HepG2 (cell line): ENCODE measurements at regions not wholly inside any gene's neighbourhood (a gene's known extent, or its start where the extent isn't known, plus 50 kb on each side); places are given as distances from the start of the nearest gene placed in this dataset.

Experiments
- ATAC-seq: fragments of 200-7000 bp; cut with Tn5 transposase; 3 replicates; pipeline ENCODE4 v1.9.1; 2020; ENCODE audit warnings: mild to moderate bottlenecking, moderate library complexity
- BruUV-seq: library from RNA; stranded (reverse); fragments of 400-500 nt; replicated peaks from 2 replicates; lab custom pipeline; 2021; lab: Mats Ljungman, UMichigan
- CTCF ChIA-PET: fragments of 300-600 bp; formaldehyde crosslinking; extraction: SDS; loops from one replicate; lab custom pipeline; 2021; ENCODE audit warnings: low total read pairs, inconsistent platforms, low intra/inter-chr PET ratio; lab: Yijun Ruan, JAX
- POLR2A ChIA-PET: fragments of 350-600 bp; sonication (Branson Sonifier 250); formaldehyde crosslinking; loops from one replicate; lab custom pipeline; 2020; ENCODE audit warnings: antibody characterized with exemption, inconsistent platforms; lab: Yijun Ruan, JAX
- DNase-seq: peaks from one replicate; pipeline ENCODE4 v3.0.0-alpha.2; 2015; ENCODE audit warnings: low spot score
- FAIRE-seq: peaks from 3 replicates; lab custom pipeline; 2011; peaks lifted over from hg19 to GRCh38; lab: Jason Lieb, UNC
- H2AFZ ChIP-seq: one replicate; pipeline ENCODE4 v1.6.1; 2011; ENCODE audit warnings: low read length, inconsistent platforms
- H3K27ac ChIP-seq: fragments of 300-600 bp; 3 replicates; pipeline ENCODE4 v1.8.0; 2011; ENCODE audit warnings: mixed run types, mild to moderate bottlenecking, mixed read lengths, low read length, inconsistent platforms; ENCODE audit not compliant: insufficient read depth; ENCODE audit errors: extremely low read length
- H3K27me3 ChIP-seq, 2 experiments: fragments of 200-600 bp in 1 of 2; 2 replicates in 1 of 2; 3 replicates in 1 of 2; pipeline versions ENCODE4 v1.6.0 to v1.8.0; 2011; ENCODE audit warnings: low read length in 2 of 2, mild to moderate bottlenecking in 2 of 2, moderate library complexity in 2 of 2, inconsistent platforms in 1 of 2; ENCODE audit not compliant: insufficient read depth in 2 of 2, control insufficient read depth in 1 of 2
- H3K36me3 ChIP-seq, 2 experiments: fragments of 200-600 bp in 1 of 2; replicated peaks in 1 of 2; 2 replicates in 1 of 2; 3 replicates in 1 of 2; pipeline versions ENCODE4 v1.5.1 to v1.8.0; 2011; ENCODE audit warnings: low read length in 2 of 2, inconsistent platforms in 1 of 2; ENCODE audit not compliant: insufficient read depth in 2 of 2, control insufficient read depth in 1 of 2
- H3K4me1 ChIP-seq: 2 replicates; pipeline ENCODE4 v1.5.1; 2012; ENCODE audit warnings: low read length, inconsistent platforms; ENCODE audit not compliant: insufficient read depth
- H3K4me2 ChIP-seq: 2 replicates; pipeline ENCODE4 v1.6.0; 2011; ENCODE audit warnings: low read depth, low read length, inconsistent platforms
- H3K4me3 ChIP-seq, 3 experiments: fragments of 200-600 bp in 1 of 3; sonication (generic), shearing (Covaris generic) in 1 of 3; replicated peaks in 1 of 3; 2 replicates each; pipeline ENCODE4 v1.5.1; 2011 to 2016; ENCODE audit warnings: low read length in 3 of 3, inconsistent platforms in 2 of 3, low read depth in 2 of 3, mild to moderate bottlenecking in 2 of 3, control low read depth in 1 of 3, mixed read lengths in 1 of 3; ENCODE audit not compliant: insufficient read depth in 1 of 3
- H3K79me2 ChIP-seq: one replicate; pipeline ENCODE4 v1.6.1; 2011; ENCODE audit warnings: low read length, inconsistent platforms; ENCODE audit not compliant: insufficient read depth
- H3K9ac ChIP-seq: 2 replicates; pipeline ENCODE4 v1.6.0; 2011; ENCODE audit warnings: mild to moderate bottlenecking, low read depth, low read length, inconsistent platforms; ENCODE audit not compliant: insufficient read depth
- H3K9me3 ChIP-seq: 2 replicates; pipeline ENCODE4 v1.5.1; 2012; ENCODE audit warnings: mild to moderate bottlenecking, low read length
- H4K20me1 ChIP-seq: 2 replicates; pipeline ENCODE4 v1.6.0; 2011; ENCODE audit warnings: inconsistent platforms, mild to moderate bottlenecking, low read length, moderate library complexity; ENCODE audit not compliant: insufficient read depth
- ISX ChIP-seq: sonication (generic); formaldehyde crosslinking; conservative IDR thresholded peaks from 2 replicates; pipeline ENCODE4 v1.5.0; 2020; ENCODE audit warnings: missing genetic modification reagents
- RAD21 ChIP-seq: fragments of 450-650 bp; formaldehyde crosslinking; IDR thresholded peaks from 2 replicates; pipeline ENCODE4 v1.5.0; 2020; ENCODE audit warnings: mild to moderate bottlenecking
- ZNF253 ChIP-seq: sonication (generic); formaldehyde crosslinking; IDR thresholded peaks from 2 replicates; pipeline ENCODE4 v1.8.0; 2022; ENCODE audit warnings: mild to moderate bottlenecking, missing genetic modification reagents, borderline replicate concordance
- WGBS: methylation state at CpG from one replicate; pipeline ENCODE4 v1.1.6; 2017; ENCODE audit warnings: low lambda C conversion rate; 5-methylcytosine and 5-hydroxymethylcytosine counted together
- in situ Hi-C: cut with HindIII; loops from 2 replicates; pipeline ENCODE4 v1.10.0; 2017; ENCODE audit warnings: low pct_unique_long_range_greater_than_20kb; ENCODE audit not compliant: extremely low pct_ligation_motif_present
- intact Hi-C: fragments of 100-400 bp; cut with micrococcal nuclease; formaldehyde crosslinking; loops from one replicate; pipeline ENCODE4 v1.10.0; 2022; ENCODE audit not compliant: unreplicated experiment
- TF ChIP-seq, protein P1 (sequence below): IDR thresholded peaks from 2 replicates; pipeline ENCODE4 v1.6.1; 2016; ENCODE audit warnings: low read depth
- TF ChIP-seq, protein P2 (sequence below): sonication (generic); formaldehyde crosslinking; IDR thresholded peaks from 2 replicates; pipeline ENCODE4; 2020; ENCODE audit warnings: missing genetic modification reagents, mild to moderate bottlenecking, borderline replicate concordance
- TF ChIP-seq, protein P3 (sequence below): IDR thresholded peaks from 2 replicates; pipeline ENCODE4 v1.6.1; 2016; ENCODE audit warnings: missing compliant biosample characterization, missing genetic modification reagents, borderline replicate concordance

DNA sequence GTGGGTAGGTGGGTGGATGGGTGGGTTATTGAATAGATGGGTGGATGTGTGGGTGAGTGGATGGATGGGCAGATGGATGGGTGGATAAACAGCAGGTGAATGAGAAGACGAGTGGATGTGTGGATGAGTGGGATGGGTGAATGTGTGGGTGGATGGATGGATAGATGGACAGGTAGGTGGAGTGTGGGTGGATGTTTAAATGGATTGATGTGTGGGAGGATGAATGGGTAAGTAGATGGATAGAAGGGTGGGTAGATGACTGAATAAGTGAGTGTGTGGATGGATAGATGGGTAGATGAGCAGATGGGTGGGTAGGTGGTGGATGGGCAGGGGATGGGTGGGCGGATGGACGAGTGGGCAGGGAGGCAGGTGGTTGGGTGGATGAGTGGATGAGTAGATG lies 397.6 kb upstream of the IRX4 start:
- no peak for FAIRE-seq

More for the DNA sequence above, 397.6 kb upstream of the IRX4 start:
- no peaks in the 10 kb centered on the region for H3K4me1 ChIP-seq
- H3K79me2 ChIP-seq, result no peaks in the 10 kb centered on the region
- ChIA-PET POLR2A (no interaction called here), CTCF (no interaction called here)
- H3K9ac ChIP-seq, result no peak overlapping the region
- H3K4me2 ChIP-seq, result no peak overlapping the region
- H3K36me3 ChIP-seq, result no peaks in the 10 kb centered on the region
- 0% methylated on average over 3 of the region's 3 CpGs for WGBS
- no TSS peak for BruUV-seq
- no peak overlapping the region for H2AFZ ChIP-seq
- H4K20me1 ChIP-seq, result no peaks in the 10 kb centered on the region
- in situ Hi-C loops (no loop called here), intact Hi-C loops (no loop called here)
- no peak overlapping the region for H3K4me3 ChIP-seq
- no peaks in the 10 kb centered on the region for H3K9me3 ChIP-seq
- ATAC-seq, result no peak
- no peak overlapping the region for H3K27ac ChIP-seq
- DNase-seq, result no peak
- TF ChIP-seq, protein P1, sequence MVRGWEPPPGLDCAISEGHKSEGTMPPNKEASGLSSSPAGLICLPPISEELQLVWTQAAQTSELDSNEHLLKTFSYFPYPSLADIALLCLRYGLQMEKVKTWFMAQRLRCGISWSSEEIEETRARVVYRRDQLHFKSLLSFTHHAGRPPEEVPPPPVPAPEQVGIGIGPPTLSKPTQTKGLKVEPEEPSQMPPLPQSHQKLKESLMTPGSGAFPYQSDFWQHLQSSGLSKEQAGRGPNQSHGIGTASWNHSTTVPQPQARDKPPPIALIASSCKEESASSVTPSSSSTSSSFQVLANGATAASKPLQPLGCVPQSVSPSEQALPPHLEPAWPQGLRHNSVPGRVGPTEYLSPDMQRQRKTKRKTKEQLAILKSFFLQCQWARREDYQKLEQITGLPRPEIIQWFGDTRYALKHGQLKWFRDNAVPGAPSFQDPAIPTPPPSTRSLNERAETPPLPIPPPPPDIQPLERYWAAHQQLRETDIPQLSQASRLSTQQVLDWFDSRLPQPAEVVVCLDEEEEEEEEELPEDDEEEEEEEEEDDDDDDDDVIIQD (CRISPR knock-in tag), result no peak
- TF ChIP-seq, protein P2, sequence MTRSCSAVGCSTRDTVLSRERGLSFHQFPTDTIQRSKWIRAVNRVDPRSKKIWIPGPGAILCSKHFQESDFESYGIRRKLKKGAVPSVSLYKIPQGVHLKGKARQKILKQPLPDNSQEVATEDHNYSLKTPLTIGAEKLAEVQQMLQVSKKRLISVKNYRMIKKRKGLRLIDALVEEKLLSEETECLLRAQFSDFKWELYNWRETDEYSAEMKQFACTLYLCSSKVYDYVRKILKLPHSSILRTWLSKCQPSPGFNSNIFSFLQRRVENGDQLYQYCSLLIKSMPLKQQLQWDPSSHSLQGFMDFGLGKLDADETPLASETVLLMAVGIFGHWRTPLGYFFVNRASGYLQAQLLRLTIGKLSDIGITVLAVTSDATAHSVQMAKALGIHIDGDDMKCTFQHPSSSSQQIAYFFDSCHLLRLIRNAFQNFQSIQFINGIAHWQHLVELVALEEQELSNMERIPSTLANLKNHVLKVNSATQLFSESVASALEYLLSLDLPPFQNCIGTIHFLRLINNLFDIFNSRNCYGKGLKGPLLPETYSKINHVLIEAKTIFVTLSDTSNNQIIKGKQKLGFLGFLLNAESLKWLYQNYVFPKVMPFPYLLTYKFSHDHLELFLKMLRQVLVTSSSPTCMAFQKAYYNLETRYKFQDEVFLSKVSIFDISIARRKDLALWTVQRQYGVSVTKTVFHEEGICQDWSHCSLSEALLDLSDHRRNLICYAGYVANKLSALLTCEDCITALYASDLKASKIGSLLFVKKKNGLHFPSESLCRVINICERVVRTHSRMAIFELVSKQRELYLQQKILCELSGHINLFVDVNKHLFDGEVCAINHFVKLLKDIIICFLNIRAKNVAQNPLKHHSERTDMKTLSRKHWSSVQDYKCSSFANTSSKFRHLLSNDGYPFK (CRISPR knock-in tag), result no peak
- TF ChIP-seq ZNF253 (CRISPR knock-in tag) (no peak), RAD21 (CRISPR knock-in tag) (no peak), ISX (no peak)
- TF ChIP-seq, protein P3, sequence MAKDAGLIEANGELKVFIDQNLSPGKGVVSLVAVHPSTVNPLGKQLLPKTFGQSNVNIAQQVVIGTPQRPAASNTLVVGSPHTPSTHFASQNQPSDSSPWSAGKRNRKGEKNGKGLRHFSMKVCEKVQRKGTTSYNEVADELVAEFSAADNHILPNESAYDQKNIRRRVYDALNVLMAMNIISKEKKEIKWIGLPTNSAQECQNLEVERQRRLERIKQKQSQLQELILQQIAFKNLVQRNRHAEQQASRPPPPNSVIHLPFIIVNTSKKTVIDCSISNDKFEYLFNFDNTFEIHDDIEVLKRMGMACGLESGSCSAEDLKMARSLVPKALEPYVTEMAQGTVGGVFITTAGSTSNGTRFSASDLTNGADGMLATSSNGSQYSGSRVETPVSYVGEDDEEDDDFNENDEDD (CRISPR knock-in tag), result no peak
- H3K27me3 ChIP-seq, result peaks cover 0 to 6% of the 10 kb centered on the region in 2 experiments; a peak in 3 of 5 replicates
